HEK293 (cell line): ENCODE measurements at regions not wholly inside any gene's neighbourhood (a gene's known extent, or its start where the extent isn't known, plus 50 kb on each side); places are given as distances from the start of the nearest gene placed in this dataset.

ENCODE experiments used
- CTCF ChIA-PET: fragments of 350-600 bp; formaldehyde crosslinking; extraction: SDS; loops from one replicate; lab custom pipeline; 2021; ENCODE audit warnings: antibody characterized with exemption; lab: Yijun Ruan, JAX
- POLR2A ChIA-PET: fragments of 300-600 bp; formaldehyde crosslinking; extraction: SDS; loops from one replicate; lab custom pipeline; 2020; ENCODE audit warnings: antibody characterized with exemption, inconsistent platforms; lab: Yijun Ruan, JAX
- H3K27ac ChIP-seq: fragments of 200-500 bp; sonication (Bioruptor generic); 2 replicates; pipeline ENCODE4 v1.5.1; 2014; ENCODE audit warnings: low read depth, low read length, control low read depth, inconsistent platforms; ENCODE audit errors: extremely low read depth
- H3K36me3 ChIP-seq, 2 experiments: fragments of 200-500 bp in 1 of 2; sonication (Bioruptor generic) in 1 of 2; 1 replicate in 1 of 2; 2 replicates in 1 of 2; pipeline ENCODE4 v1.5.1; 2014 to 2017; ENCODE audit warnings: inconsistent platforms in 2 of 2, low read length in 2 of 2; ENCODE audit not compliant: control insufficient read depth in 2 of 2, insufficient read depth in 1 of 2
- H3K4me1 ChIP-seq: fragments of 200-500 bp; sonication (Bioruptor generic); 2 replicates; pipeline ENCODE4 v1.5.1; 2014; ENCODE audit warnings: mild to moderate bottlenecking, low read length, inconsistent platforms; ENCODE audit not compliant: control insufficient read depth, insufficient read depth
- H3K4me3 ChIP-seq: 2 replicates; pipeline ENCODE4 v1.5.1; 2011; ENCODE audit warnings: low read depth, mild to moderate bottlenecking, control low read depth, low read length, moderate library complexity
- H3K9me3 ChIP-seq: fragments of 200-500 bp; sonication (Bioruptor generic); 2 replicates; pipeline ENCODE4 v1.5.1; 2014; ENCODE audit warnings: low read depth, low read length, inconsistent platforms; ENCODE audit not compliant: control insufficient read depth, insufficient read depth
- GLI2 ChIP-seq: fragments of 450-650 bp; formaldehyde crosslinking; IDR thresholded peaks from 2 replicates; pipeline ENCODE4; 2017; ENCODE audit warnings: missing biosample characterization, missing genetic modification characterization, low read depth, borderline replicate concordance
- IKZF3 ChIP-seq: fragments of 450-650 bp; IDR thresholded peaks from 2 replicates; pipeline ENCODE4 v1.5.0; 2018; ENCODE audit warnings: missing biosample characterization, mild to moderate bottlenecking, missing genetic modification characterization, moderate library complexity
- PRDM2 ChIP-seq: fragments of 450-650 bp; formaldehyde crosslinking; IDR thresholded peaks from 2 replicates; pipeline ENCODE4 v1.5.1; 2016; ENCODE audit warnings: missing biosample characterization, missing genetic modification characterization, borderline replicate concordance
- TCF7L2 ChIP-seq: IDR thresholded peaks from 2 replicates; pipeline ENCODE4 v1.6.1; 2011; ENCODE audit warnings: low read depth, mild to moderate bottlenecking, inconsistent platforms, low read length, moderate library complexity, borderline replicate concordance
- YY2 ChIP-seq: fragments of 450-650 bp; formaldehyde crosslinking; IDR thresholded peaks from 2 replicates; pipeline ENCODE4 v1.5.1; 2016; ENCODE audit warnings: missing biosample characterization, missing genetic modification characterization
- ZBTB48 ChIP-seq: fragments of 450-650 bp; formaldehyde crosslinking; IDR thresholded peaks from 2 replicates; pipeline ENCODE4 v1.5.1; 2016; ENCODE audit warnings: missing biosample characterization, missing genetic modification characterization
- ZNF223 ChIP-seq: fragments of 450-650 bp; formaldehyde crosslinking; IDR thresholded peaks from 2 replicates; pipeline ENCODE4 v1.5.1; 2016; ENCODE audit warnings: missing biosample characterization, missing genetic modification characterization
- ZNF391 ChIP-seq: fragments of 450-650 bp; formaldehyde crosslinking; IDR thresholded peaks from 2 replicates; pipeline ENCODE4 v1.5.1; 2016; ENCODE audit warnings: low read depth, missing biosample characterization, missing genetic modification characterization, borderline replicate concordance
- ZNF571 ChIP-seq: fragments of 450-650 bp; formaldehyde crosslinking; IDR thresholded peaks from 2 replicates; pipeline ENCODE4 v1.5.0; 2017; ENCODE audit warnings: missing biosample characterization, missing genetic modification characterization
- ZNF585B ChIP-seq: fragments of 450-650 bp; formaldehyde crosslinking; IDR thresholded peaks from 2 replicates; pipeline ENCODE4 v1.5.1; 2016; ENCODE audit warnings: missing biosample characterization, missing genetic modification characterization
- ZNF777 ChIP-seq: fragments of 450-650 bp; formaldehyde crosslinking; IDR thresholded peaks from 2 replicates; pipeline ENCODE4 v1.5.1; 2017; ENCODE audit warnings: missing biosample characterization, missing genetic modification characterization, borderline replicate concordance
- ZSCAN18 ChIP-seq: fragments of 450-650 bp; formaldehyde crosslinking; IDR thresholded peaks from 2 replicates; pipeline ENCODE4 v1.5.1; 2016; ENCODE audit warnings: missing biosample characterization, missing genetic modification characterization
- ZSCAN4 ChIP-seq: fragments of 450-650 bp; formaldehyde crosslinking; IDR thresholded peaks from 2 replicates; pipeline ENCODE4 v1.5.1; 2017; ENCODE audit warnings: missing biosample characterization, missing genetic modification characterization
- TF ChIP-seq, protein P1 (sequence below): fragments of 450-650 bp; formaldehyde crosslinking; IDR thresholded peaks from 2 replicates; pipeline ENCODE4 v1.5.1; 2017; ENCODE audit warnings: missing biosample characterization, missing genetic modification characterization
- TF ChIP-seq, protein P2 (sequence below): fragments of 450-650 bp; formaldehyde crosslinking; conservative IDR thresholded peaks from 2 replicates; pipeline ENCODE4 v1.5.1; 2016; ENCODE audit warnings: low read depth, missing biosample characterization, missing genetic modification characterization

DNA sequence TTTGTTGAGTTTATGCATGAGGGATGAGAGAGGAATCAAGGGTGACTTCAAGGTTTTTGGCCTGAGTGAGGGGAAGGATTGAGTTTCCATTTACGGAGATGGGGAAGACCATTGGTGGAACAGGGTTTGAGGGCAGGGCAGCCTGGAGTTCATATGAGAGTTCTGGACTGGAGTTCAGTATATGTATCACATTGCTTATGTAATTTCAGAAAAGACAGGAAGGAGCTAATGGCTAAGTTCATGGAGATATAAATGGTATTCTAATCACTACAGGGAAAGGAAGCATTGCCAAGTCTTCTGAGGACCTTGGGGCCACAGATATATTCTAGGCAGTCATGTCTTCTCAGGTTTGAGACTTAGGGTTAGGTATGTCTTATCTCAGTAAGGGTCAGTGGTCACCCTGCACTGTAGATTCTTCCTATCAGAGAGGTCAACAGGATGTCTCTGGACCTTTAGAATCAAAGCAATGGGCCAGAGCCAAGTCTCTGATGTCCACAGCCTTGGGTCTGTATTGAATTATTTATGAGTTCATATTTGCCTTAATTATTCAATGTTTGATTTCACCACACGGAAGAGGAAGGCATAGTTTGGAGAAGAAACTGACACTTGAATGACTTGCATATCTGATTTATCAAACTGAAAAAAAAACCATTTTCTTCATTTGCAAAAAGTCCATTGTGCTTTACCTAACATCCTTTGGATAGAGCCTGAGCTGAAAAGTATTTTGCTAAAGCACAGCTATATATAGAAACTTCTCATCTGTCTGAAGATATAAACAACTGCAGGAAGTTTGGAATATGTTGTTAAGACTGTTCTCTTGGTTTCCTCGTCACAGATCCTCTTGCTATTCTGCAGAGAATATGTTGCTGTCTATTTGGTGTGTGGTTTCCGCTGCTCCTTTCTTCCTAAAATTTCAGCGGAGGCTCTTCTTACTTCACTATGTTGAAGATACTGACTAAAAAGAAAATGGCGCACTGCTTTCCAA is 139.5 kb downstream of the PDGFRA start:
- H3K4me3 ChIP-seq: no peak overlapping the region
- H3K9me3 ChIP-seq: no peaks in the 10 kb centered on the region
- ChIA-PET POLR2A (no interaction called here), CTCF (no interaction called here)
- no peak for TF ChIP-seq ZNF571 (tag by site-specific recombination)
- no peak for TF ChIP-seq ZNF223 (tag by site-specific recombination)
- TF ChIP-seq PRDM2: no peak
- no peak for TF ChIP-seq ZNF777
- no peak for TF ChIP-seq ZNF585B (tag by site-specific recombination)
- TF ChIP-seq ZBTB48 (tag by site-specific recombination): no peak
- no peak for TF ChIP-seq ZNF391 (tag by site-specific recombination)
- no peak for TF ChIP-seq YY2 (tag by site-specific recombination)
- no peak for TF ChIP-seq IKZF3 (tag by site-specific recombination)
- TF ChIP-seq, protein P1, sequence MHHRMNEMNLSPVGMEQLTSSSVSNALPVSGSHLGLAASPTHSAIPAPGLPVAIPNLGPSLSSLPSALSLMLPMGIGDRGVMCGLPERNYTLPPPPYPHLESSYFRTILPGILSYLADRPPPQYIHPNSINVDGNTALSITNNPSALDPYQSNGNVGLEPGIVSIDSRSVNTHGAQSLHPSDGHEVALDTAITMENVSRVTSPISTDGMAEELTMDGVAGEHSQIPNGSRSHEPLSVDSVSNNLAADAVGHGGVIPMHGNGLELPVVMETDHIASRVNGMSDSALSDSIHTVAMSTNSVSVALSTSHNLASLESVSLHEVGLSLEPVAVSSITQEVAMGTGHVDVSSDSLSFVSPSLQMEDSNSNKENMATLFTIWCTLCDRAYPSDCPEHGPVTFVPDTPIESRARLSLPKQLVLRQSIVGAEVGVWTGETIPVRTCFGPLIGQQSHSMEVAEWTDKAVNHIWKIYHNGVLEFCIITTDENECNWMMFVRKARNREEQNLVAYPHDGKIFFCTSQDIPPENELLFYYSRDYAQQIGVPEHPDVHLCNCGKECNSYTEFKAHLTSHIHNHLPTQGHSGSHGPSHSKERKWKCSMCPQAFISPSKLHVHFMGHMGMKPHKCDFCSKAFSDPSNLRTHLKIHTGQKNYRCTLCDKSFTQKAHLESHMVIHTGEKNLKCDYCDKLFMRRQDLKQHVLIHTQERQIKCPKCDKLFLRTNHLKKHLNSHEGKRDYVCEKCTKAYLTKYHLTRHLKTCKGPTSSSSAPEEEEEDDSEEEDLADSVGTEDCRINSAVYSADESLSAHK: no peak
- no peak for TF ChIP-seq ZSCAN4 (tag by site-specific recombination)
- TF ChIP-seq GLI2 (tag by site-specific recombination): no peak
- TF ChIP-seq, protein P2, sequence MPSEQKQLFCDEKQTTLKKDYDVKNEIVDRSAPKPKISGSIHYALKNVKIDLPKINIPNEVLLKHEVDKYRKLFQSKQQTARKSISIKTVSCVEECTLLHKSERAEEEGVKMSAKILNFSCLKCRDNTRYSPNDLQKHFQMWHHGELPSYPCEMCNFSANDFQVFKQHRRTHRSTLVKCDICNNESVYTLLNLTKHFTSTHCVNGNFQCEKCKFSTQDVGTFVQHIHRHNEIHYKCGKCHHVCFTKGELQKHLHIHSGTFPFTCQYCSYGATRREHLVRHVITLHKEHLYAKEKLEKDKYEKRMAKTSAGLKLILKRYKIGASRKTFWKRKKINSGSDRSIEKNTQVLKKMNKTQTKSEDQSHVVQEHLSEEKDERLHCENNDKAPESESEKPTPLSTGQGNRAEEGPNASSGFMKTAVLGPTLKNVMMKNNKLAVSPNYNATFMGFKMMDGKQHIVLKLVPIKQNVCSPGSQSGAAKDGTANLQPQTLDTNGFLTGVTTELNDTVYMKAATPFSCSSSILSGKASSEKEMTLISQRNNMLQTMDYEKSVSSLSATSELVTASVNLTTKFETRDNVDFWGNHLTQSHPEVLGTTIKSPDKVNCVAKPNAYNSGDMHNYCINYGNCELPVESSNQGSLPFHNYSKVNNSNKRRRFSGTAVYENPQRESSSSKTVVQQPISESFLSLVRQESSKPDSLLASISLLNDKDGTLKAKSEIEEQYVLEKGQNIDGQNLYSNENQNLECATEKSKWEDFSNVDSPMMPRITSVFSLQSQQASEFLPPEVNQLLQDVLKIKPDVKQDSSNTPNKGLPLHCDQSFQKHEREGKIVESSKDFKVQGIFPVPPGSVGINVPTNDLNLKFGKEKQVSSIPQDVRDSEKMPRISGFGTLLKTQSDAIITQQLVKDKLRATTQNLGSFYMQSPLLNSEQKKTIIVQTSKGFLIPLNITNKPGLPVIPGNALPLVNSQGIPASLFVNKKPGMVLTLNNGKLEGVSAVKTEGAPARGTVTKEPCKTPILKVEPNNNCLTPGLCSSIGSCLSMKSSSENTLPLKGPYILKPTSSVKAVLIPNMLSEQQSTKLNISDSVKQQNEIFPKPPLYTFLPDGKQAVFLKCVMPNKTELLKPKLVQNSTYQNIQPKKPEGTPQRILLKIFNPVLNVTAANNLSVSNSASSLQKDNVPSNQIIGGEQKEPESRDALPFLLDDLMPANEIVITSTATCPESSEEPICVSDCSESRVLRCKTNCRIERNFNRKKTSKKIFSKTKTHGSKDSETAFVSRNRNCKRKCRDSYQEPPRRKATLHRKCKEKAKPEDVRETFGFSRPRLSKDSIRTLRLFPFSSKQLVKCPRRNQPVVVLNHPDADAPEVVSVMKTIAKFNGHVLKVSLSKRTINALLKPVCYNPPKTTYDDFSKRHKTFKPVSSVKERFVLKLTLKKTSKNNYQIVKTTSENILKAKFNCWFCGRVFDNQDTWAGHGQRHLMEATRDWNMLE: no peak
- TF ChIP-seq ZSCAN18 (tag by site-specific recombination): no peak
- no peak for TF ChIP-seq TCF7L2
- H3K27ac ChIP-seq: no peak overlapping the region
- no peaks in the 10 kb centered on the region for H3K36me3 ChIP-seq
- no peaks in the 10 kb centered on the region for H3K4me1 ChIP-seq
